ENCODE measurements at regions not wholly inside any gene's neighbourhood (a gene's known extent, or its start where the extent isn't known, plus 50 kb on each side); places are given as distances from the start of the nearest gene placed in this dataset.

- TF ChIP-seq CTCF (conservative IDR thresholded peaks at IDR 0.05) (no peak), EZH2 (IDR thresholded peaks at IDR 0.05; ENCODE audit: low read depth) (no peak)
Measured at GRCh38 chr5:111972080-111972479, 215.1 kb upstream of the NREP start.
